Dermis microvascular lymphatic vessel endothelial cell (primary cell): ENCODE measurements at regions not wholly inside any gene's neighbourhood (a gene's known extent, or its start where the extent isn't known, plus 50 kb on each side); places are given as distances from the start of the nearest gene placed in this dataset.

Experiments used
- DNase-seq, 2 donors: peaks; one replicate each; pipeline versions ENCODE4 v3.0.0 to v3.0.0-alpha.2; 2010; ENCODE audit warnings: low read depth in 2 of 2

DNA sequence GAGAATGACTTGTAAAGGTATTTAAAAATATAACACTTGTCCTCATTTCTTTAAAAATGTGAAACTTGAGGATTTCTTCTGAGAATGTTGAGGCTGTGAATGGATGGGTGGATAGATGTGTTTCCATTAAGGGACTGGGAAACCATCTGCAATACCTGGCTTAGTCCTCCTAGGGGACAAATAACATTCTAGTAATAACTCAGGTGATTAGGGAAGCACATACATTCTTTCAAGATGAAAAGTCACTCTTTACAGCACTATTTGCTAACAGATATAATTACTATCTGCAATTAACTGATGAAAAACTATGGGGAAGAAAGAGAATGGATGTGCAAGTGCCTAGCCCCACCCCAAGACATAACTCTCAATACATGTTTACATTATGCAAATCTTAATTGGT, 542.3 kb downstream of the CD83 start:
- no peak for DNase-seq

DNA sequence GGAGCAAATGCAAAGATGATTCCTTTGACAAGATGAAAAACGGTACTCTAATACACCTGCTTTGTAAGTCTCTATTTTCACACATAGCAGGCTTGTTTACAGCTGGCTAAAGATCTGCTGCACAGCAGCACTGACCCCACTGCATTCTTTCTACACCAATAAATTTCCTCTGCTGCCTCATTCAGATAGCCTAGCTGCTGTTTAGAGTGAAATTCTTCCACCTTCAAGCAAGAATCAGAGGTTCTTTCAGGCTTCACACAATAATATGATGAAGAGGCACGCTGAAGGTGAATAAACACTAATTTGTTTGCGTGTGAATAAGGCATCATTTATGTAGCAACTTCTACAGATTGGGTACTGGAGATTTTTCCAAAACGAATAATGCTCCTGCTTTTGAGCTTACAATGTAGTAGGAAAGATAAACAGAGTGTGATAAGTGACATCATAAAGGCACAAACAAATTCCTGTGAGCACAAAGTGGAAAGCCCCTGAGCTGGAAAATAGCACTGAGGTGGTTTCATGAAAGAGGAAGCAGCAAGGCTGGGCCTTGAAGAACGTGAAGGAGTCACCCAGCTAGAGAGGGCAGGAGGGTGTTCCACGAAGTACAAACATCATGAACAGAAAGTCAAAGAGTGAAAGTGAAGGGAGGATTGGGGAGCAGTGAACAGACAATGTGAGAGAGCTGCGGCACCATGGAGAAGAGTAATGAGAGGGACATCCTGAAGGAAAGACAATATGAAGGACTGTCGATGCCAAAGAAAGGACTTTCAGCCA, 543.4 kb downstream of the CD83 start:
- no peak for DNase-seq

DNA sequence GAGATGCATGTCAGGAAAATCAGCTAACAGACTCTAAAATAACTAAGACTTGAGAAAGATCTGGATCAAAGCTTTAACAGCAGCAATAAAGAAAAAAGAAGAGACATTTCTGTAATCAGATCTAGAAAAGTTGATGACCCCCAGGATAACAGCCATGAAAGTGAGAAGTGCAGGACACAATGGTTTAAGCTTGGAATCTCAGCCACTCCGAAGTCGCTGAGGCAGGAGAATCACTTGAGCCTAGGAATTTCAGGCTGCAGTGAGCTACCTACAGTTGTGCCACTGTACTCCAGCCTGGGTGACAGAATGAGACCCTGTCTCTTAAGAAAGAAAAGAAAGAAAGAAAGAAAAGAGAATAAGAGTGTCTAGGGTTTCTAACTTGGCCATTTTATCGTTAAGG, 544.1 kb downstream of the CD83 start:
- no peak for DNase-seq

DNA sequence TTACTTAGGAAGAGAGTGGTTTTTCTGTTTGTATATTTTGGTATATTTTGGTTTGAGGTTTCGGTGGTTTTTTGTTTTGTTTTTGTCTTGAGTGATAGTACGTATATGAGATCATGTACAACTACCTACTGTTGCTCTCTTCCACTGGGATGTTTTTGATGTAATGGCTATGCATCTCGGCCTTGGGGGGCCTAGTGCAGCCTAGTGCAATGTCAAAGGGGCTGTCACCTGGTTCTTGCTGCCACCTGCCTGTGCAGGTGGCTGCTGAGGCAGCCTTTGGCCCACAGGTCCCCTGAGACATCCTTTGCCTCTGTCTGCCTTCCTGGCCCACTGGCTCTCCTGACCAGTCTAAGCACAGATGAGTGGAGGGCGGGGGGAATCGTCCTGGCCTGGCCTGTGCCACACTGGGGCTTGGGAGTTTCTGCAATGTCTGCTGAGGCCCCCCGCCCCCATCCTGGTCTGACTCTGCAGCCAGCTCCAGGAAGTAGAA, 546.6 kb downstream of the CD83 start:
- no peak for DNase-seq

DNA sequence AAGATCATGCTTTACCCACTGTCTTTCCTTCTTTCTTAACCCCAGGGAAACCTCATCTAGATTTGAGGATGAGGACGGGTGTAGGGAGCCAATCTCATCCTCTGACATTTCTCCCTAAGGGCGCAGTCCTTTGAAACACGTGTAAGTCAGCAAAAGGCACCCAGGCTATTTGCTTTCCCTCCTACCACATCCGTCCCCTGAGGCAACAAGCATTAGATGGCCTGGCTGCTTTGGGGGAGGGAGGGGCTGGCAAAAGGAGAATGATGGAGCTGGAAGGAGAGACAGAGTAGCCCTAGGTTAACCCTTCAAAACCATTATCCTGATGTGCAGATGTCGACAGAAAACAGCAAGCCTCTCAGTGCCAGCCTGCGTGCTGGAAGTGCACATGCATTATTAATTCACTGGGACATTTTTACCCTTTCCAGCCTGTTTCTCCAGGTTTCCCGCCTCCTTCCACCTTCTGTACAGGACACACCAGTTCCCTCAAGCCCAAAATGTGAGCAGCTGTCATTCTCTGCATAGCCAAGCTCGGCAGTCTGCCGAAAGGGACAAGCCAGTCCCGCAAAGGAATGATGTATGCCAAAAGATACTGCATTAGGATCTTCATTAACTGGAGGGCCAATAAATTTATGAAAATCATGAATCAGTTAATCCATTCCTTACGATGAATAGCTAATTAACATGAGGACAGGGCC, 547.2 kb downstream of the CD83 start:
- DNase-seq, result no peak

DNA sequence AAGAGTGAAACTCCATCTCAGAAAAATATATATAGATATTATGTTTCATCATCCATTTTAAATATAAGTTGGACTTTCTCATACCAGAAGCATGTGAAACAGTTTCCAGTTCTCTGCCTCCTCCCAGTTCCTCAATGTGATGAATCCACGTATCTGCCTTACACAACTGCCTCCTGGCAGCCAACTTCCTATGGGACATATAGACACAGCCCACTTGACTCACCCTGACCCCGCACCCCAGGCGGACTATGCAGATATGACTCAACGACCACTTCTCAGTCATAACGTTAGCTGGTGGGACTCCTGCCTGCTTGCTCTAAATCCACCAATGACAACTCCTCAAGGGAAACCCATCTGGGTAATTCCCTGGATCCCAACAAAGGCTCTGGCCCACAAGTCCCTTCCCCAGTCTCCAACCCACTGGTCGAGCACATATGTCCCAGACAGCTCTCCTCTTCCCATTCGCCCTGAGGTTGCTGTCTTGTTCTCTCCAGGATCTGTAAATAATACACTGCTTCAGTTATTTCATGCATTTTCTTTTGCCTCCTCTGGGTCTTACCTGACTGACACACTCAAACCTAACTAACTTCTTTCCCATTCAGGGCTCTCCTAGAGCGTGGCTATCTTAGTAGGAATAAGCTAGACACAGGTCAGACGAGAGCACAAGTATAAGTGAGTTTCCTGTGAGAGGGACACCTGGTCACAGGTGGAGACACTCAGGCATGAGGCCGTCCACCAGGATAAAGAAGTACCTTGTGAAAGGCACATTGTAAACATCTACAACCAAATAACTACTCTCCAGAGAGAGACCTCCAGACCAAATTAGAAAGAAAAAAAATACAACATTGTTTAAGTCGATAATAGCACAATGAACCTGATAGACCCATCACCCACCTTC, 548.5 kb downstream of the CD83 start:
- DNase-seq, result peak in 1 of 2 donors; percentile 26

DNA sequence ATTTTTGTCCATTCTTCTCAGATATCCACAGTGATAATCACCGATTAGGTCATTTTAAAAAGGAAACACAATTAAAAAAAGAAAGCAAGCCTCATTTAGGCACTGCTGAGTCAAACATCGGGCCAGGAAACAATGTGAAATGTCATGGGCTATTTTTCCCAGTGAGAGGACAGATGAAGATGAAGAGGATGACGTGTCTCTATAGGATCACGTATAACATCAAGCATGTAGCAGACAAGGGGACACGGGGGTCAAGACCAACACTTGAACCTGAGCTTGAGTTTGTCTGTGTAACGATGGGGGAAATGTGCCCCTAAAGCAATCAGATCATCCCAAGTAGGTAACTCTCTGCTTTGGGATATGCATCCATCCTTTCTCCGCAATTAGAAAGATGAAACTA, 553.2 kb downstream of the CD83 start:
- no peak for DNase-seq

DNA sequence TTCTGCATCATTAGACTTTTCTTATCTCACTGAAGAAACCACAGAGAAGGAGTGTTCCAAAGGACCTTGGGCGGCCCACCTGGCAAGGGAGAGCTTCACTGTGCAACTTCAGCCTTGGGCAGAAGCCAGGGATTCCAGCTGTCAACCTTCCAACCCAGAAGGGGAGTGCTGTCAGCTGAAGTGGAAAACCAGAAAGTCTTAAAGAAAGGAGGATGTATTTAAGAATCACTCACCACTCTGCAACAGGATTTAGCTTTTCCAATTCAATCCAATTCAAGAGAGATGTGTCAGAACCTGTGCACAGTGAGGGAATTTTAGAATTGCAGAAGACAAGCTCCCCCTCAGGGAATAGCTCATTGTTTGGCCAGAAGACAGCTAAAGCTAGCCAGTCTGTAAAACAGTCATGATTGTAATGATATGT, 553.7 kb downstream of the CD83 start:
- DNase-seq, result no peak

DNA sequence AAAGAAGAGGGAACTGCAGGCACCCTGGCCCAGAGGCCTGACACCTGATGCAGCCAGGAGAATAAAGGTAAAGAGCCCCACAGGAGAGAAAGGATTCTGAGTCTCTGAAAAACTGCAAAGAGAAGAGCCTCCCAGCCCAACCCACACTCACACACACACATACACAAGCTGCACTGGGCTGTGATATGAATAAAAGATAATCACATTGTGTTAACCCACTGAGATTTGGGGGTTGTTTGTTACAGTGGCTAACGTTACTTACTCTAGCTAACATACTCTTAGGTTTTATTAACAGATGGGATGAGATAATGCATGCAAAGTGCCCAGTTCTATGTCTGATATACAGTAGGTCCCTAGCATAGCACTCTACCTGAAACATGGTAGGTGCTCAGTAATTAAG, 554.4 kb downstream of the CD83 start:
- DNase-seq, result no peak

DNA sequence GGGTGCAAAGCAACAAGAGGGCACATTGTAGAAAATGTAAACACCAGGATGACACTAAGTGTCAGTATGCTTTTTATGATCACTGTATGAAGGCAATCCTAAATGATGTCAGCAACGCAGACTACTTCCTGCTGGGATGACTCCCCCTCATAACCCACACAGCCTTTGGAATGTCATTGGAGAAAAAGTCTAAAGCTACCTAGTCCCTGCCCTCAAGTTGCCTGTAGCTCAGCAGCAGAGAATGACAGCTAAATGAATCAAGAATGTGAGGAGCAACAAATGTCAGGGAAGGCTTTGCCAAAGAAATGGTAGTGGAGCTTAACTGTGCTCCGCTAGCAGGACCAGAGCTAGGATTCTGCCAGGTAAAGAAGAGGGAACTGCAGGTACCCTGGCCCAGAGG, 555.6 kb downstream of the CD83 start:
- no peak for DNase-seq

DNA sequence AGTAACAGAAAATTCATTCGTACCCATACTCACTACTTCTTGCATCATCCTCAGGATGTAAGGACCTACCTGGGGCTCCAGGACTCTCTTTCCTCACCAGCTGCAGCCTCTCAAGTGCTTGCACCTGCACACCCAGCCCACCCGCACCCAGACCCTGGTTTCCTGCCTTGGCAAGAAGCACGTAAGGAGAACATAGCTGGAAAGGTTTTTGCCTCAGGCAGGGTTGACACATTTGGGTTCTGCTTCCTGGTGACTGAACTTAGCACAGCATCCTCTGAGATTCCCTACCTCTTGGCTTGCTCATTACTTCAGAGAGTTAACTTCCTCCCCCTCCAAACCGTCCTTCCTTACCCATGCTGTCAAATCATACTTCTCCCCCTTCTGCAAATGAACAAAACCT, 556.9 kb downstream of the CD83 start:
- DNase-seq, result no peak

DNA sequence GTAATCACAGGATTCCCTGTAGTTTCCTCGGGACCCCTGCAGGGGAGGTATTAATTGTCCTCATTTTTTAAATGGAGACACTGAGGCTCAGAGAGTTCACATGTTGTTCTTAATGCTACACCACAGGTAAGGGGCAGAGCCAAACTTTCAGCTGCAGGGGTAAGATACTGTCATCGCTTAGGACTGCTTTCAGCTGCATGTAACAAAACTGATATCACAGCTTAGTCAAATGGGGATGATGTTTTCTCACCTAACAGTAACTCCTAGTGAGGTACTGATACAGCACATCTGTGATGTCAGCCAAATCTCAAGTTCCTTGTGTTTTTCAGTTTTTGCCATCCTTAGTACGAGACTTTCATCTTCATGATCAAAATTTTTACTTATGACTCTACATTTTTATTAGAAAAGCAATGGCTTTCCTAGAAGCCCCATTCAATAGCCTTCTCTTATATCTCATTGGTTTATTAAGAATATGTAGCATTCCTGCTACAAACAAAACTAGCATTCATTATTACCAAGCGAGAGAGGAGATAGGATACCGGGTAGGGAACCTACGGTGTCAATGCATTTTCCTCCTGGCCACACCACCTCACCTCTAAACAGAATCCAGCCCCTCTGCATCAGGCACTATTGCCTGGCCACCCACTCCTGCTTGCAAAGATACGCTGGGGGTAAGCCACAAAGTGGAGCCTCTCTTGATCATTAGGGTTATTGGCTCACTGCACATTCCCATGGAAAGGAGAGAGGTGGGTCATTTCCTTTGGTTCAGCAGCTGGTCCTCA, 557.5 kb downstream of the CD83 start:
- no peak for DNase-seq

DNA sequence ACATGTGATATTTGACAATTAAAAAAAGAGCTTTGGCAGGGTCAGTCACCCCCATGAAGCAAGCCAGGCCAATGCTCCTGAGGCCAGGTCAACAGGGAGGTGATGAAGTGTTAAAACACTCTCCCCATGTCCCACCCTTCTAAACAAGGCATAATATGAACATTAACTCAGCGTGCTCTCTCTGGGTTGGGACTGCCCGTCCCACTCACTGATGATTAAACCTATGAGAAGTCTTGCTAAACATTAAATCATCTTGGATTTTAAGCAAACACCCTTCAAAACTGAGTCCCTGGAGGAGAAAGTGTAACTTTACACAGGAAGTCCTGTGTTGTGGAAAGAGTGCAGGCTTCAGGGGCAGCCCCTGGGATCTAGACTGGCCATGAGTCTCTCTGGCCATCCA, 558.5 kb downstream of the CD83 start:
- no peak for DNase-seq

DNA sequence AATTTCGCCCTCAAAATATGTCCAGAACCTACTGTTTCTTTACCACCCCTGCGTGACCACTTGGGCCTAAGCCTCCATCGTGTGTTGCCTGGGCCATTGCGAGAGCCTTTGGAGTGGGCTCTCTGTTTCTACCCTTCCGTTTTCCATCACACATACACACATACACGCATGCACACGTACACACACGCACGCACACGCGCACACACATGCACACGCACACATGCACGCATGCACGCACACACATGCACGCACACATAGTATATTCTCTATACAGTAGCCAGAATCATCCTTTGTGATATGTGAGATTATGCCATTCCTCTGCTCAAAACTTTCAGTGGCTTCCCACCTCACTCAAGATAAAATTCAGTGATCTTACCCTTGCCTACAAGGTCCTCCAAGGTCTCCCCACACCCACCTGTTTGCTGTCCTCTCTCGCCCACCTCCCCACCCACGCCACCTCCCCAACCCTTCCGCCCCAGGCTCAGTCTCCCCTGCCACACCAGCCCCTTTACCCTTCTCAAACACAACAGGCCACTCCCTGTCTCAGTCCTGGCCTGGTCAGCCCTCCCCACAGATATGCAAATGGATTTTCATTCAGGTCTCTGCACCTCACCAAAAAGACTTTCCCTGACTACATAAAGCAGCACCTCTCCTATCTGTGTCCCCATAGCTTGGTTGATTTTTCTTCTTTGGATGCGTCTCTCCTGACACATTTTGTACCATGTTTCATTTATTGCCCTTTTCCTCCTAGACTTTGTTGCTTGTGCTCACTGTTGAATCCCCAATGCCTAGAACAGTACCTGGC, 559.6 kb downstream of the CD83 start:
- no peak for DNase-seq

DNA sequence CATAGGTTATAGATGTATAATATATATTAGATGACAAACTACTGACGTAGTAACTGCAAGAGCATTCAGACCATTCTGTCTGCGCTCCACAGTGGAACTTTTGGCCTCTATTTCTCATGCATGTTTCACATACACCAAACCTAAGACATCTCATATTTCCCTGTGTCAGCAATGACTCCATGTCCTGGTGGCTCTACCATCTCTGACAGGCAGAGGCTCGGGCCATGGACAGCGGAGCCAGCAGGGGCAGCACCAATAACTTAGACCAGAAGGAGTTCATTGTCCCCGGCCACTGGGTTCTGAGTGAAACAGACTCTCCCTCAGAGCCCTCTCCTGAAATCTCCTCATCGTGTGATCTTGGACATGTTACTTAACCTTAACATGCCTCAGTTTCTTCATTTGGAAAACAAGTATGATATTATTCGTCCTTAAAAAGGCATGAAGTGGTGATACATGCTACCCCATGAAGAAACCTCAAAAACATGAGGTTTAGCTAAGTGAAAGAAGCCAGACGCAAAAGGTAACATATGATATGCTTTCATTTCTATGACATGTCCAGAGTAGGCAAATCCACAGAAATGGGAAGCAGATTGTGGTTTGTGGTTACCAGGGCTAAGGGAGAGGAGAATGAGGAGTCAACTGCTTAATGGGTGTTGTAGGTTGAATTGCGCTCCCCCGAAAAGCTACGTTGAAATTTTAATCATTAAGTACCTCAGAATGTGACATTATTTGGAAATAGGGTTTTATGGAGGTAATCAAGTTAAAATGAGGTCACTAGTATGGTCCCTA, 564.0 kb upstream of the JARID2 start:
- no peak for DNase-seq

DNA sequence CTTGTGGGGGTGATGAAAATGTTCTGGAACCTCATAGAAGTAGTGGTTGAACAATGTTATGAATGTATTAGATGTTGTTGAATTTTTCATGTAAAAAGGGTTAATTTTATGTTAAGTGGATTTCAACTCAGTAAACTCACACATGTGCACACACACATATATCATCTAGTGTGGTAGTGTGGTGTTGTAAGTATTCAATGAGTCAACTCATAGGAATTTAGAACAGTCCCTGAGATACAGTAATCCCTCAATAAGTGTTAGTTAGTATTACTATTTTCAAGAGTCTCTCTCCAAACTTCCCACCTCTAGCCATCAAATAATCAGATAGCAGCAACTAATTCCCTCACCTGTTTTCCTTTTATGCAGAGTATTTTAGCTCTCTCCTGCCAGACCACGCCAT, 563.1 kb upstream of the JARID2 start:
- DNase-seq, result no peak

DNA sequence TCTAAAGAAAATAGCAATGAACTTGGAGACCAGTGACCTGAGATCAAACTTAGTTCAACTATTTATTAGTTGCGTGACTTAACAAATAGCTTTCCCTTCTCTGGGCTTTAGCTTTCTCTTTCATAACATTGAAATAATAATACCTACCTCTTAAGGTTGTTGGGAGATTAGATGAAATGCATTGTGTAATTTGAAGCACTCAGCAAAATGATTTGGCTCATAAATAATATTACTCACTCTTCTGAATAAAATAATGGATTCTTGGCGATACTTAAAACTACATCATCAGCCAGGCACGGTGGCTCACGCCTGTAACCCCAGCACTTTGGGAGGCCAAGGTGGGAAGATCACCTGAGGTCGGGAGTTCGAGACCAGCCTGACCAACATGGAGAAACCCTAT, 556.2 kb upstream of the JARID2 start:
- DNase-seq, result no peak

DNA sequence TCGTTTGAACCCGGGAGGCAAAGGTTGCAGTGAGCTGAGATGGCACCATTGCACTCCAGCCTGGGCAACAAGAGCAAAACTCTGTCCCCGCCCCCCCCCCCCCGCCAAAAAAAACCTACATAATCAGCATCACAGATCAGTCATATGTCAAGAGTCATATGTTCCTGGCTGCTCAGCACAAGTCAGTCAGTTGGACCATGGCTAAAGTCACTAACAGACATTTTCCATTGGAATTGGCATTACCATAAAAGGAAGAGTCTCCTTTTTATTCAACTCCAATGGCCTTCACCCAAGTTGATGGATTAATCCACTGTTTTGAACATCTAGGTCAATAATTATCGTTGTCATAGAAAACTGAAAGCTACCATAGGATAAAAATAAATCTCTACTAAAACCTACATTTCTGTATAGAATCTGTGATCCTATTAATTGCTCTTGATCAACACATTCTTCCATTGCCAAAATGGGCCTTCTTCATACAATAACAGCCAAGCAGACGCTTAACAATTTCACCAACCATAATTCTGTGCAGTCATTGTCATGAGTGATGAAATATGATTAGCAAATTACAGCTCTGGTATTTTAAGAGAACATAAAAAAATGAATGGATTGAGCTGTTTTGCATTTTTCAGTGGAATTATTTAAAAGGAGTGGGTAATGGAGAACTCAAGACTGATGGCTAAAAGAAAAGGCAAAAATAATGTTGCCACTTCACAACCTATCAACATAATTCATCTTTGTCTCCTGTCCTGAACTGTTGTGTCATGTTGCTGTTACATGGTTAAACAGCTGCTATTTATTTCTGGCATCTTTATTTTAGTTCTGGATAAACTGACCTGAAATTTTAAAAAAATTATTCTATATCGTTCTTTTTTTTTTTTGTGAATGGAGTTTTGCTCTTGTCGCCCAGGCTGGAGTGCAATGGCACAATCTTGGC, 555.5 kb upstream of the JARID2 start:
- DNase-seq, result no peak

DNA sequence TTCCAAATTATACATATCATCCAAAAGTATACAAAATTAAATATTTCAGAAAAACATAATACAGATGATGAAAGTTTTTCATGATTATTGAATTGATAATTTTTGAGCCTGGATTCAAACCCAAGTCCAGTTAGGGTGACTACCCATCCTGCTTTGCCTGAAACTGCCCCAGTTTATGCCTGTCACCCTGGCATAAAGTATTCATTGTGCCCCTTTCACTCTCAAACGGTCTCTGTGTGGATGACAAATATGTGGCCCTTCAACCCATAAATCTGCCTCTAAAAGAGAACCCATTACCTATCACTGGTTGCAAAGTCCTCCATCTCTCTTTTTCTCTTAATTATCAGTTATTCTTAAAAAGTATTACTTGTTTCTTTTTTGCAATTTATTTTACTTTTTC, 553.7 kb upstream of the JARID2 start:
- no peak for DNase-seq
